ENCODE measurements at regions not wholly inside any gene's neighbourhood (a gene's known extent, or its start where the extent isn't known, plus 50 kb on each side); places are given as distances from the start of the nearest gene placed in this dataset.

DNA sequence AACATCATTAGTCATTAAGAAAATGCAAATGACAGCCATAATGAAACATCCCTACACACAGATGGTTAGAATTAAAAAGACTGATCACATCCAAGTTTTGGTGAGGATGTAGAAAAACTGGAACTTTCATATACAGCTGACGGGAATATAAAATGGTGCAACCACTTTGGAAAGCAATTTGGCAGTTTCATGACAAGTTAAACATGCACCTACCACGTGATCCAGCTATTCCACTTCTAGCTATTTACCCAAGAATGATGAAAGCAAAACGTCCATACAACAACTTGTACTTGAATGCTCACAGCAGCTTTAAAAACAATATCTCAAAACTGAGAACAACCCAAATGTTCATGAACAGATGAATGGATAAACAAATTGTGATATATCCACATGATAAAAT is 77.9 kb upstream of the AVPR1A start:
- DNase-seq = no peak
- Histone ChIP-seq H2BK120ac (ENCODE audit: low read depth, low read length, poor library complexity, severe bottlenecking) (no peak overlapping the region), H3K4me2 (ENCODE audit: insufficient read depth, insufficient read length, low read length) (no peak overlapping the region), H3K9me3 (ENCODE audit: control insufficient read depth, low read depth, low read length) (no peaks in the 10 kb centered on the region), H3K9ac (ENCODE audit: extremely low read depth, insufficient read length, low read length) (no peak overlapping the region), H2BK5ac (ENCODE audit: insufficient read length, low read length) (no peak overlapping the region), H2AK5ac (ENCODE audit: insufficient read length, low read length) (no peak overlapping the region), H2BK20ac (ENCODE audit: low read depth, low read length, poor library complexity, severe bottlenecking) (no peak overlapping the region), H2BK12ac (ENCODE audit: insufficient read length, low read depth, low read length) (no peak overlapping the region), H3K27me3 (ENCODE audit: insufficient read depth, low read length) (no peaks in the 10 kb centered on the region), H2AFZ (ENCODE audit: low read length) (no peak overlapping the region), H4K91ac (ENCODE audit: insufficient read length, low read depth, low read length) (no peak overlapping the region), H3K23me2 (ENCODE audit: insufficient read length, low read depth, low read length, poor library complexity, severe bottlenecking) (no peaks in the 10 kb centered on the region), H4K20me1 (ENCODE audit: control insufficient read depth, insufficient read depth, insufficient read length) (no peaks in the 10 kb centered on the region), H2BK15ac (ENCODE audit: low read depth, low read length) (no peak overlapping the region), H3K18ac (ENCODE audit: insufficient read length, low read depth, low read length) (no peak overlapping the region), H4K5ac (ENCODE audit: insufficient read length, low read depth, low read length) (no peak overlapping the region), H3K27ac (ENCODE audit: insufficient read length, low read depth, low read length) (no peak overlapping the region), H3K4me1 (ENCODE audit: insufficient read depth, low read length) (no peaks in the 10 kb centered on the region), H3K79me2 (ENCODE audit: insufficient read depth, low read length) (no peaks in the 10 kb centered on the region), H3T11ph (ENCODE audit: low read length) (no peak overlapping the region), H3K4ac (ENCODE audit: low read depth, low read length) (no peak overlapping the region), H3K23ac (ENCODE audit: insufficient read length, low read depth, low read length) (no peak overlapping the region), H3K79me1 (ENCODE audit: insufficient read depth, low read depth, low read length, poor library complexity, severe bottlenecking) (no peaks in the 10 kb centered on the region), H3K56ac (ENCODE audit: insufficient read length, low read depth, low read length) (no peak overlapping the region), H4K8ac (replicated peaks; ENCODE audit: insufficient read length, low read depth, low read length) (no peak overlapping the region), H3K14ac (ENCODE audit: insufficient read depth, low read length) (no peak overlapping the region)
- Mint-ChIP-seq H3K4me1 (peaks cover under 1 to 2% of the 10 kb centered on the region in 2 experiments; a peak in 2 of 4 replicates), H3K36me3 (ENCODE audit: insufficient read depth in 1 of 3, low read depth in 3 of 3) (no peaks in the 10 kb centered on the region), H3K27me3 (ENCODE audit: low read depth) (no peaks in the 10 kb centered on the region; the same call in 1 of the 2 replicates), H3K27ac (no peak overlapping the region), H3K9me3 (no peaks in the 10 kb centered on the region), H3K4me3 (no peak overlapping the region)
- no CpG with 5 or more reads among the region's 3 CpGs for WGBS (ENCODE audit: extremely low coverage, insufficient read length, low lambda C conversion rate)
- TF ChIP-seq, protein P1, sequence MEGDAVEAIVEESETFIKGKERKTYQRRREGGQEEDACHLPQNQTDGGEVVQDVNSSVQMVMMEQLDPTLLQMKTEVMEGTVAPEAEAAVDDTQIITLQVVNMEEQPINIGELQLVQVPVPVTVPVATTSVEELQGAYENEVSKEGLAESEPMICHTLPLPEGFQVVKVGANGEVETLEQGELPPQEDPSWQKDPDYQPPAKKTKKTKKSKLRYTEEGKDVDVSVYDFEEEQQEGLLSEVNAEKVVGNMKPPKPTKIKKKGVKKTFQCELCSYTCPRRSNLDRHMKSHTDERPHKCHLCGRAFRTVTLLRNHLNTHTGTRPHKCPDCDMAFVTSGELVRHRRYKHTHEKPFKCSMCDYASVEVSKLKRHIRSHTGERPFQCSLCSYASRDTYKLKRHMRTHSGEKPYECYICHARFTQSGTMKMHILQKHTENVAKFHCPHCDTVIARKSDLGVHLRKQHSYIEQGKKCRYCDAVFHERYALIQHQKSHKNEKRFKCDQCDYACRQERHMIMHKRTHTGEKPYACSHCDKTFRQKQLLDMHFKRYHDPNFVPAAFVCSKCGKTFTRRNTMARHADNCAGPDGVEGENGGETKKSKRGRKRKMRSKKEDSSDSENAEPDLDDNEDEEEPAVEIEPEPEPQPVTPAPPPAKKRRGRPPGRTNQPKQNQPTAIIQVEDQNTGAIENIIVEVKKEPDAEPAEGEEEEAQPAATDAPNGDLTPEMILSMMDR (conservative IDR thresholded peaks at IDR 0.05) = no peak
